ENCODE measurements at regions not wholly inside any gene's neighbourhood (a gene's known extent, or its start where the extent isn't known, plus 50 kb on each side); places are given as distances from the start of the nearest gene placed in this dataset.

GRCh38 chr16:6231398-6231797, 1101.2 kb upstream of the RBFOX1 start:
- Histone ChIP-seq H4K8ac (ENCODE audit: low read depth in 2 of 2, low read length in 2 of 2) (no peak overlapping the region), H2BK20ac (ENCODE audit: low read depth, low read length) (no peak overlapping the region), H3K27ac (ENCODE audit: insufficient read depth, low read length) (no peak overlapping the region), H2AK9ac (replicated peaks; ENCODE audit: low read depth, low read length, poor library complexity) (no peak overlapping the region), H4K20me1 (ENCODE audit: insufficient read depth, low read length) (no peaks in the 10 kb centered on the region), H3K36me3 (ENCODE audit: control insufficient read depth, insufficient read depth, low read length) (no peaks in the 10 kb centered on the region), H3K23ac (ENCODE audit: low read depth, low read length) (no peak overlapping the region), H2BK5ac (ENCODE audit: low read depth, low read length, poor library complexity, severe bottlenecking) (no peak overlapping the region), H3K4me1 (ENCODE audit: control insufficient read depth, insufficient read depth, low read length) (no peaks in the 10 kb centered on the region), H3K18ac (ENCODE audit: low read depth, low read length) (no peak overlapping the region), H3K9me3 (ENCODE audit: control insufficient read depth, insufficient read depth, low read length) (peaks cover 21% of the 10 kb centered on the region), H2AK5ac (ENCODE audit: low read depth, low read length) (no peak overlapping the region), H4K91ac (ENCODE audit: insufficient read depth, low read depth, low read length) (no peak overlapping the region), H4K5ac (ENCODE audit: low read depth, low read length) (no peak overlapping the region), H2BK120ac (ENCODE audit: low read depth, low read length) (no peak overlapping the region), H2BK15ac (ENCODE audit: low read depth, low read length) (no peak overlapping the region), H3K9me1 (ENCODE audit: insufficient read depth, low read length) (no peaks in the 10 kb centered on the region), H3K14ac (replicated peaks; ENCODE audit: low read depth, low read length) (no peak overlapping the region), H3K79me1 (ENCODE audit: low read depth in 1 of 2, low read length in 2 of 2) (no peaks in the 10 kb centered on the region), H3K27me3 (ENCODE audit: control insufficient read depth, insufficient read depth, low read length) (no peaks in the 10 kb centered on the region), H3K4ac (ENCODE audit: low read depth, low read length) (no peak overlapping the region), H3K56ac (ENCODE audit: extremely low read depth, insufficient read depth, low read length) (no peak overlapping the region), H2AFZ (replicated peaks; ENCODE audit: low read length, poor library complexity) (no peak overlapping the region), H3K4me3 (ENCODE audit: insufficient read depth, low read depth, low read length) (no peak overlapping the region), H3K4me2 (ENCODE audit: low read depth, low read length) (no peak overlapping the region), H3K9ac (ENCODE audit: low read depth, low read length) (no peak overlapping the region)
- intact Hi-C loops (cut with micrococcal nuclease): no loop called here
- POLR2A ChIA-PET (ENCODE audit: unreplicated experiment): no interaction called here
- dilution Hi-C loops (cut with HindIII; ENCODE audit: low sequenced_read_pairs, unreplicated experiment): no loop called here
- CTCF ChIA-PET: no interaction called here
- TF ChIP-seq CHD1 (IDR thresholded peaks at IDR 0.05; ENCODE audit: low read depth, low read length) (no peak), POLR2A (IDR thresholded peaks at IDR 0.05; ENCODE audit: low read depth, low read length) (no peak), MAFK (IDR thresholded peaks at IDR 0.05; ENCODE audit: low read depth, low read length) (no peak), MAZ (IDR thresholded peaks at IDR 0.05; ENCODE audit: borderline replicate concordance, low read depth, low read length) (no peak)
- in situ Hi-C loops (cut with MboI; ENCODE audit: low sequenced_read_pairs): no loop called here
- no peak for ATAC-seq (ENCODE audit: low read depth)
- no peak for DNase-seq
- no TSS peak for BruUV-seq (replicated peaks)
- no CpG with 5 or more reads among the region's 1 CpG for WGBS, 2 experiments (ENCODE audit: extremely low coverage in 2 of 2, insufficient read length in 1 of 2)
